ENCODE measurements at regions not wholly inside any gene's neighbourhood (a gene's known extent, or its start where the extent isn't known, plus 50 kb on each side); places are given as distances from the start of the nearest gene placed in this dataset.
"Not testable (repeated sequence)": the region's sequence is repeated elsewhere in the genome, so short reads cannot be mapped to it uniquely, and the experiment has no call there.

DNA sequence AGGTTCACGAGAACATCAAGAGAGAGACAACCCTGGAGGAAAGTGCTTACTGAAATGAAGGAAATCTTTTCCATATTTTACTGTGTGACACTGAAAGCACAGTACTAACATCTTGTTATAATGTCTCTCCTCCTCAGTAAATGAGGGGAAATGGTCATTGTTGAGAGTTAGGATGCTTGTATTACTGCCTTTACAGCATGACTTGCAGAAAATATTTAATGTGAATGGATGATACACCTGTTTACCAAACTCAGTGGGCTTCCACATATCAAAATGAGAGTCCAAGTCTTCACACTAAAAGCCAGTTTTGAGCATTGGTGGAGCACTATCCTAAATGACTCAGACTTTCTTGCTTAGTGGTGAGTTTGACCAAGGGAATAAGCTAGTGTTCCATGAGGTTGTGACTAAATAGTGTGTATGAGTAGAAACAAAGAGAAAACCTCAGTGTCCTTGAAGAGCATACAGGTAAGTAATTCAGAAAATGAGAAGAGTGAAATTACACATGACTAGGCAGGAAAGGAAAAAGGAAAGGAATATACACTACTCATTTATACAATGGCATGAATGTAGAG, 930.7 kb upstream of the CELF4 start:
- no peaks in the 10 kb centered on the region for H3K27me3 ChIP-seq (replicated peaks; ENCODE audit: control insufficient read depth, insufficient read depth, low read length)
- no peaks in the 10 kb centered on the region for H3K36me3 ChIP-seq (ENCODE audit: control insufficient read depth, insufficient read depth, low read length)
- no peak overlapping the region for H3K4me3 ChIP-seq (replicated peaks; ENCODE audit: low read depth, low read length)
- no peak for DNase-seq (ENCODE audit: extremely low read depth, insufficient read length)
- TF ChIP-seq, protein P1, sequence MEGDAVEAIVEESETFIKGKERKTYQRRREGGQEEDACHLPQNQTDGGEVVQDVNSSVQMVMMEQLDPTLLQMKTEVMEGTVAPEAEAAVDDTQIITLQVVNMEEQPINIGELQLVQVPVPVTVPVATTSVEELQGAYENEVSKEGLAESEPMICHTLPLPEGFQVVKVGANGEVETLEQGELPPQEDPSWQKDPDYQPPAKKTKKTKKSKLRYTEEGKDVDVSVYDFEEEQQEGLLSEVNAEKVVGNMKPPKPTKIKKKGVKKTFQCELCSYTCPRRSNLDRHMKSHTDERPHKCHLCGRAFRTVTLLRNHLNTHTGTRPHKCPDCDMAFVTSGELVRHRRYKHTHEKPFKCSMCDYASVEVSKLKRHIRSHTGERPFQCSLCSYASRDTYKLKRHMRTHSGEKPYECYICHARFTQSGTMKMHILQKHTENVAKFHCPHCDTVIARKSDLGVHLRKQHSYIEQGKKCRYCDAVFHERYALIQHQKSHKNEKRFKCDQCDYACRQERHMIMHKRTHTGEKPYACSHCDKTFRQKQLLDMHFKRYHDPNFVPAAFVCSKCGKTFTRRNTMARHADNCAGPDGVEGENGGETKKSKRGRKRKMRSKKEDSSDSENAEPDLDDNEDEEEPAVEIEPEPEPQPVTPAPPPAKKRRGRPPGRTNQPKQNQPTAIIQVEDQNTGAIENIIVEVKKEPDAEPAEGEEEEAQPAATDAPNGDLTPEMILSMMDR (IDR thresholded peaks at IDR 0.05; ENCODE audit: insufficient read depth, low read length, poor library complexity, severe bottlenecking): no peak

DNA sequence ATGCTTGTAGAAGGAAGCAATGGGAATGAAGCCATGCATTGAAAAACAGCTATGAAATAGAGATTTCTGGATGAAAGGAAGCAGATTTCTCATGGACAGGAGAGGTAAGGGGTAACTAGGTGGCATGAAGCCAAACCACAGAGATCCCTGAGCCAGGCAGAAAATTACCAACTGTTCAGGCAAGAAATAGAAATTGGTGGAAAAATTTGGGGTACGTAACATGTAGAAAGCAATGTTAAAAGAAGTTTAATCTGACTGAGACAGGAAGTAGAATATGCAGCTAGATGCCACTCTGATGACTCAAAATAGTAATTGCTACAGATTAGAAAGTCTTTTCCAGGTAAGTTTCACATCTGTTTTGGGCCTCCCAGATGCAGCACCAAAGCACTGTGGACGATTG, 928.5 kb upstream of the CELF4 start:
- Histone ChIP-seq H3K36me3 (ENCODE audit: control insufficient read depth, insufficient read depth, low read length) (no peaks in the 10 kb centered on the region), H3K4me3 (replicated peaks; ENCODE audit: low read depth, low read length) (no peak overlapping the region), H3K27me3 (replicated peaks; ENCODE audit: control insufficient read depth, insufficient read depth, low read length) (no peaks in the 10 kb centered on the region)
- no peak for DNase-seq (ENCODE audit: extremely low read depth, insufficient read length)
- TF ChIP-seq, protein P1 (IDR thresholded peaks at IDR 0.05; ENCODE audit: insufficient read depth, low read length, poor library complexity, severe bottlenecking): no peak

GRCh38 chr18:38491195-38491594, 925.6 kb upstream of the CELF4 start:
- H3K36me3 ChIP-seq (ENCODE audit: control insufficient read depth, insufficient read depth, low read length): no peaks in the 10 kb centered on the region
- DNase-seq (ENCODE audit: extremely low read depth, insufficient read length): no peak
- H3K27me3 ChIP-seq (replicated peaks; ENCODE audit: control insufficient read depth, insufficient read depth, low read length): no peaks in the 10 kb centered on the region
- no peak overlapping the region for H3K4me3 ChIP-seq (replicated peaks; ENCODE audit: low read depth, low read length)
- TF ChIP-seq, protein P1 (IDR thresholded peaks at IDR 0.05; ENCODE audit: insufficient read depth, low read length, poor library complexity, severe bottlenecking): no peak

DNA sequence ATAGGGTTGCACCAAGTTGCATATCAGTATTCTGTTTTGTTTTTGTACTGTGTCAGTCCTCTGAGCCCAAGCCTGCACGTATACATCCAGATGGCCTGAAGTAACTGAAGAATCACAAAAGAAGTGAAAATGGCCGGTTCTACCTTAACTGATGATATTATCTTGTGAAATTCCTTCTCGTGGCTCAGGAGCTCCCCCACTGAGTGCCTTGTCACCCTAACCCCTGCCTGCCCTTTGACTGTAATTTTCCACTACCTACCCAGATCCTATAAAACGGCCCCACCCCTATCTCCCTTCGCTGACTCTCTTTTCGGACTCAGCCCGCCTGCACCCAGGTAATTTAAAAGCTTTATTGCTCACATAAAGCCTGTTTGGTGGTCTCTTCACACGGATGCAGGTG, 924.1 kb upstream of the CELF4 start:
- not testable (repeated sequence) for H3K36me3 ChIP-seq (ENCODE audit: control insufficient read depth, insufficient read depth, low read length); DNase-seq (ENCODE audit: extremely low read depth, insufficient read length); H3K27me3 ChIP-seq (replicated peaks; ENCODE audit: control insufficient read depth, insufficient read depth, low read length); H3K4me3 ChIP-seq (replicated peaks; ENCODE audit: low read depth, low read length)

- DNase-seq (ENCODE audit: extremely low read depth, insufficient read length): no peak
- H3K4me3 ChIP-seq (replicated peaks; ENCODE audit: low read depth, low read length): no peak overlapping the region
- TF ChIP-seq, protein P1 (IDR thresholded peaks at IDR 0.05; ENCODE audit: insufficient read depth, low read length, poor library complexity, severe bottlenecking): no peak
- H3K27me3 ChIP-seq (replicated peaks; ENCODE audit: control insufficient read depth, insufficient read depth, low read length): no peaks in the 10 kb centered on the region
- H3K36me3 ChIP-seq (ENCODE audit: control insufficient read depth, insufficient read depth, low read length): no peaks in the 10 kb centered on the region
These were observed 921.9 kb upstream of the CELF4 start for GRCh38 chr18:38487521-38487920.

DNA sequence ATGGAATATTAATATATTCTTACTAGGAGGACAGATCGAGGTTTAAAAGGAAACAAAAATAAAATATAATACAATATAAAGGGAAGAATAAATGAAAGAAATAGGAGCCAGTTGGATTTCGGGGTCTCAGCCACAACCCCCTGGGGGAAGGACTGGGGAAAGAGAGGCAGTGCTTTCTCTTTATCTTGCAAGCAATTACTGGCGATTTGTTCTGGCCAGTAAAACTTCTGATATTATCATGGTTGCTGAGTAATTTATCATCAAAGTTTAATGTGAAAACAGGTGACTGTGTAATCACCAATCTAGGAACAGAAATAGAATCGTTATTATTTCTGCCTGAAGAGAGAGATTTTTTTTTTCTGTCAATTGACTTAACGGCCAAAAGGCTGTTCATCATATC, 917.7 kb upstream of the CELF4 start:
- DNase-seq (ENCODE audit: extremely low read depth, insufficient read length): no peak
- TF ChIP-seq, protein P1 (IDR thresholded peaks at IDR 0.05; ENCODE audit: insufficient read depth, low read length, poor library complexity, severe bottlenecking): no peak
- Histone ChIP-seq H3K27me3 (replicated peaks; ENCODE audit: control insufficient read depth, insufficient read depth, low read length) (no peaks in the 10 kb centered on the region), H3K36me3 (ENCODE audit: control insufficient read depth, insufficient read depth, low read length) (no peaks in the 10 kb centered on the region), H3K4me3 (replicated peaks; ENCODE audit: low read depth, low read length) (no peak overlapping the region)

All from GM06990 (cell line).